Endothelial cell (in vitro differentiated cells): ENCODE measurements at regions not wholly inside any gene's neighbourhood (a gene's known extent, or its start where the extent isn't known, plus 50 kb on each side); places are given as distances from the start of the nearest gene placed in this dataset.

ENCODE experiments used
- DNase-seq: peaks from one replicate; pipeline ENCODE4 v3.0.0; 2021; ENCODE audit warnings: low spot score
- H3K27ac Mint-ChIP-seq: one replicate; pipeline ENCODE4 v1.8.0; 2021; ENCODE audit warnings: mixed read lengths, inconsistent platforms; ENCODE audit not compliant: unreplicated experiment
- H3K27me3 Mint-ChIP-seq: one replicate; pipeline ENCODE4 v1.8.0; 2021; ENCODE audit warnings: mild to moderate bottlenecking, moderate library complexity, mixed read lengths, inconsistent platforms; ENCODE audit not compliant: unreplicated experiment
- H3K36me3 Mint-ChIP-seq: one replicate; pipeline ENCODE4 v1.8.0; 2021; ENCODE audit warnings: mild to moderate bottlenecking, low read depth, mixed read lengths, inconsistent platforms; ENCODE audit not compliant: unreplicated experiment
- H3K4me1 Mint-ChIP-seq: one replicate; pipeline ENCODE4 v1.8.0; 2021; ENCODE audit warnings: mild to moderate bottlenecking, mixed read lengths, inconsistent platforms; ENCODE audit not compliant: unreplicated experiment
- H3K4me3 Mint-ChIP-seq: one replicate; pipeline ENCODE4 v1.8.0; 2021; ENCODE audit warnings: mild to moderate bottlenecking, mixed read lengths, inconsistent platforms; ENCODE audit not compliant: unreplicated experiment
- H3K9me3 Mint-ChIP-seq: one replicate; pipeline ENCODE4 v1.8.0; 2021; ENCODE audit warnings: mixed read lengths, inconsistent platforms; ENCODE audit not compliant: unreplicated experiment
- CTCF ChIP-seq: fragments of 200-600 bp; sonication (generic); IDR thresholded peaks from one replicate; pipeline ENCODE4 v1.5.0; 2021; ENCODE audit warnings: antibody characterized with exemption; ENCODE audit not compliant: unreplicated experiment

GRCh38 chr13:103941506-103942140 lies 875.4 kb upstream of the SLC10A2 start:
- TF ChIP-seq CTCF: no peak
- Mint-ChIP-seq H3K4me3 (no peak overlapping the region), H3K27ac (no peak overlapping the region), H3K27me3 (peaks cover 2% of the 10 kb centered on the region), H3K4me1 (no peaks in the 10 kb centered on the region), H3K36me3 (no peaks in the 10 kb centered on the region), H3K9me3 (no peaks in the 10 kb centered on the region)
- no peak for DNase-seq

GRCh38 chr13:103935117-103935516 lies 868.9 kb upstream of the SLC10A2 start:
- no peaks in the 10 kb centered on the region for H3K36me3 Mint-ChIP-seq

GRCh38 chr13:103931885-103932284 lies 865.7 kb upstream of the SLC10A2 start:
- H3K27me3 Mint-ChIP-seq: no peaks in the 10 kb centered on the region
- H3K9me3 Mint-ChIP-seq: no peaks in the 10 kb centered on the region
- H3K36me3 Mint-ChIP-seq: no peaks in the 10 kb centered on the region
- H3K27ac Mint-ChIP-seq: no peak overlapping the region
- no peaks in the 10 kb centered on the region for H3K4me1 Mint-ChIP-seq
- no peak for DNase-seq
- H3K4me3 Mint-ChIP-seq: no peak overlapping the region
- no peak for TF ChIP-seq CTCF

More at GRCh38 chr13:103935117-103935516, 868.9 kb upstream of the SLC10A2 start:
- Mint-ChIP-seq H3K4me1 (no peaks in the 10 kb centered on the region), H3K27ac (no peak overlapping the region), H3K4me3 (no peak overlapping the region), H3K9me3 (no peaks in the 10 kb centered on the region), H3K27me3 (no peaks in the 10 kb centered on the region)
- no peak for DNase-seq
- TF ChIP-seq CTCF: no peak

- Mint-ChIP-seq H3K27ac (no peak overlapping the region), H3K4me3 (no peak overlapping the region), H3K9me3 (no peaks in the 10 kb centered on the region), H3K36me3 (no peaks in the 10 kb centered on the region), H3K27me3 (no peaks in the 10 kb centered on the region), H3K4me1 (no peaks in the 10 kb centered on the region)
- TF ChIP-seq CTCF: no peak
- DNase-seq: no peak
Observed at GRCh38 chr13:103931331-103931845, 865.2 kb upstream of the SLC10A2 start.

- H3K4me1 Mint-ChIP-seq: no peaks in the 10 kb centered on the region
- no peak for DNase-seq
- TF ChIP-seq CTCF: no peak
- H3K27ac Mint-ChIP-seq: no peak overlapping the region
- H3K4me3 Mint-ChIP-seq: no peak overlapping the region
- H3K27me3 Mint-ChIP-seq: no peaks in the 10 kb centered on the region
- H3K36me3 Mint-ChIP-seq: no peaks in the 10 kb centered on the region
- H3K9me3 Mint-ChIP-seq: no peaks in the 10 kb centered on the region
Observed at GRCh38 chr13:103926118-103926517, 859.9 kb upstream of the SLC10A2 start.
